Stimulated activated CD4-positive, alpha-beta T cell treated with anti-CD3 and anti-CD28 coated beads, Interleukin-1b, Interleukin-23, amount 100 ng/mL, for 1 hour (primary cell): ENCODE measurements at regions not wholly inside any gene's neighbourhood (a gene's known extent, or its start where the extent isn't known, plus 50 kb on each side); places are given as distances from the start of the nearest gene placed in this dataset.

Source experiments
- DNase-seq, 2 donors: peaks; one replicate each; pipeline ENCODE4 v3.0.0-alpha.2; 2020; ENCODE audit warnings: low read depth in 2 of 2

DNA sequence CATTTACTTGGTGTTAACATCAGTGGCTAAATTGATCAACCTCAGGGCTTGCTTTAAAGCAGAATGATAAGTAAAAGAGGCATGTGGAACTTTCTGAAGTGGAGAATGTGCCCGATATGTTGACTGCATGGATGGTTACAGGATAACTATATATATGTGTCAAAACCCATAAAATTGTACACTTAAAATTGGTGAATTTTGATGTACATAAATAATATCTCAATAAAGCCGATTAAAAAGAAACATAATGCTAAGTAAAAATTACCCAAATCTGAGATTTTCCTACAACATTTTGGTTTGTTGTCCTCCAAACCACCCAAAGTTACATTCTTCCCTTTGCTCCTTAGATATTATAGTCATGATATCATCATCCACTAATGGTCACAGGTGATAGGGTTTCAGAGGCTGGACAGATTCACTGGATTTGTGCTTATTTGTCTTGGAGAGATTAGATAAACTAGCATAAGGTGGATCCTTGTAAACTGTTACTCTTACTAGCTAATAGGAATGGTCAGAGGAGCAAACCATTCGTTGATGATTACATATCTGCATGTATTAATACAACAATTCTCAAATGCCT, 119.7 kb upstream of the RPS23 start:
- no peak for DNase-seq

DNA sequence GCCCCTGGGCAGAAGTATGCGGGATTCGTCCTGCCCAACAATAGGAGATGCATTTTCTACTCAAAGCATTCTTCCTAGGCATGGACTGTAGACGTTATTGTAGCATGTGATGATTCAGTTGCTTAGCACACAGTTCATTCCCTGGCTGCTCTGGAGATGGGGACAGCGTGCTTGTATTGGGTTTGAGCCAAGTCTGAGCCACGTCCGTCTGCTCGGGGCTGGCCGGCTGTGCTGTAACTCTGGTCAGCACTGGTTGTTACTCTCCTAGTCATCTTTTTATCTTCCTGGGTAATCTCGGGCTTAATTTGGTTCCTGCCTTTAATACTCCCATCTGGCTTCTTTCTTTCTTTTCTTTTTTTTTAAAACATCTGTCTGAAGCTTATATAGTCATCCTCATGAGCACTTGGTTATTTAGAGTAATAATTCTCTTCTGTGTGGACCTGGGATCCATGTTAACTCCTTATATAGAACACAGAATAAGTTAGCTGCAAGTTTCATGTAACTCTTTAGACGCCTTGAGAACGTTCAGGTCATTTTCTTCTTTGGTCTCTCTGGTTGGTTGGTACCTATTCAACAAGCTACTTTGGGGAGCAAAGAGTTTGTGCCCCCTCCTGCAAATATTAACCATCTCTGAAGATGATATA, 118.8 kb upstream of the RPS23 start:
- DNase-seq: no peak

DNA sequence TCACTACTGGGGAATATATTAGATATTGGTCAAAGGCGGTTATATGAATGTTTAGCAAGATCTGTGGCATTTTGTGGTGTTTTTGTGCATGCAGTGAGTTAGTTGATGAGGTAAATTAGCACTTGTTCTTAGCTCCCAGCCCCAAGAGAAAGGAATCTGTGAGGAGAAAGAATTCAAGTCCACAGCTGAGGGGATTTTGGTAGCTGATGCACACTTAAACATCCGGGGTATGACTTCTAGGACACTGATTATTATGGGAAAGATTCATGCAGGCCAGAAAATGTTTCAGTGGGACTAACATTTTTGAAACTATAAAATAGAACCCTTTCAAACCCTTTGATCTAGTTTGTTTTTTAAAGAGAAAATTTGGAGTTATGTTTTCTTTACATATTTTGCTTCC, 118.2 kb upstream of the RPS23 start:
- DNase-seq: no peak

DNA sequence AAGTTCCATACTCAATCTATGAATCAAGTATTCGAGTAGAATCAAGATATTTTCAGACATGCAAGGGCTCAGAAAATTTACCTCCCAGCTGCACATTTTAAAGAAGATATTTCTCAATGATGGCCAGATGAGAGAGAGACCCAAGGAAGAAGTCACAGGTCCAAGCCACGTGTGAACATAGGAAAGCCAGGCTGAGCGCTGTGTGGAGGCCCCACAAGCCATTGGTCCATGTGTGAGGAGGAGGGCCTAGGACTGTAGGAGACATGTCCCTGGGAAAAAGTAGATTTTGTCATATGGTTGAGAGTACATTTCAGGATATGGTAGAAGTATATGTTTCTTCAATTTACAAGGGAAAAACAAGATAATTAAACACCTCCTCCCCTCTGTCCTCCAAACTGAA, 115.8 kb upstream of the RPS23 start:
- no peak for DNase-seq

DNA sequence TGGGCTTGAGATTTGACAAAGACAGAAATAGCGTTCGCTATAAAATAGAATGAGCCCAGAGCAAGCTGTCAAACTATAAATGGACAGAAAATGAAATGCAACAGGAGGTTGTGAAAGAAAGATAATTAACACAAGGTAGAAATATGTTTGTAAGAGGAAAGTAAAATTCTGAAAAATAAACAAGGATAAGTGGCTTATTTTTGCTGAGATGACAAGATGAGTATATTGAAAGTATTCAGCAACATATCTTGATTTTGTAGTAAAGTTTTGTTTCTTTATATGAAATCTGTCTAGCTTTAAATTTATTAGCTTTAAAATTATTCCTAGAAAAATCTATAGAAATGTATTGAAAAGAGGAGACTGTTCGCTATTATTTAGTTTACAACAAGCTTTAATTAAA, 111.9 kb upstream of the RPS23 start:
- DNase-seq: no peak

DNA sequence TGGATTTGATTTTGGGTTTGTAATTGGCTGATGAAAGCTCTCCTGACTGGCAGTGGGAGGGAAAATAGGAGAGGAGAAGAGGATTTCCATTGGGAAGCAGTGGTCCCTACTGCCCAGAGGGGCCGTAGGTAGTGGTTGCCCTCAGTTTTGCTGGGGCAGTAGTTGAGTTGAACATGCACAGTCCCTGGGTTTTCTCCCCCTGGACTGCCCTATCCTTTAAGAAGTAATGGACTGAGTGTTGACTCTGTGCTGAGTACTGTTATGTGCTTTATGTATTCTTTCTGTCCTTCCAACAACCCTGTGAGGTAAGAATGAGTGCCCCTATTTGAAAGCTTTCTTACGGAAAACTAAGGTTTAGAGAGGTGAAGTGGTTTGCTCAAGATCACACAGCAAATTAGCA, 111.2 kb upstream of the RPS23 start:
- no peak for DNase-seq

DNA sequence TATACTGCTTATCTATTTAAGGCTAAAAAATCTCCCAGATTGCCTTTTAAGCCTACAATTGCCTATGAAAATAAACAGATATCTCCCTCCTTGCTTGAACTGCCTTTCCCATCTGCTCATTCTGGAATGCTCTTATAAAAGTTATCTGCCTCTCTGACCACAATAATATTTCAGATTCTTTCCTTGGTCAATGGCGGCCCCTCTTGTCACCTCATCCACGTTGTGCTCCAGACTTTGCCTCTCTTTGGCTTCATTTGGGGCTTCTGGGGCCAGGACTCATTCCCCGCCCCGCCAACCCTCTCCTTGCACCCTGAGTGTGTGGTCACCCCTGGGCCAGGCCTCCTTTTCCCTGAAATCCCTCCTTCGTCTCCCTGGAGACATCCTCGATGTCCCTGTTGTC, 110.0 kb upstream of the RPS23 start:
- no peak for DNase-seq

DNA sequence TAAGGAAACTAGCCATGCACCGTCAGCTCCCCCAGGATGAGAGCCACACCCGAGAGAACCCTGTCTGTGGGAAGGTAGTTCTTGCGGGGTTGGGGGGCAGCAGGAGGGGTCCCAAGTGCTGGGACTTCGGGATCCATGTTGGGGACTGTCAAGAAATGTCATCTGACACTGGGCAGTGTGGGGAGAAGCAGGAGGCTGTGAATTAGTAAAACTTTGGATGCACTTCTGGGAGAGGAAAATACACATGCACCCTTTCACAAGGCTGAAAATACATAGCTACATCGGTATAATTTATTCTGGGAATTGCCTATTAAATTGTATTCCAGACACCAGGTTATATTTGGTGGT, 109.6 kb upstream of the RPS23 start:
- DNase-seq: no peak

DNA sequence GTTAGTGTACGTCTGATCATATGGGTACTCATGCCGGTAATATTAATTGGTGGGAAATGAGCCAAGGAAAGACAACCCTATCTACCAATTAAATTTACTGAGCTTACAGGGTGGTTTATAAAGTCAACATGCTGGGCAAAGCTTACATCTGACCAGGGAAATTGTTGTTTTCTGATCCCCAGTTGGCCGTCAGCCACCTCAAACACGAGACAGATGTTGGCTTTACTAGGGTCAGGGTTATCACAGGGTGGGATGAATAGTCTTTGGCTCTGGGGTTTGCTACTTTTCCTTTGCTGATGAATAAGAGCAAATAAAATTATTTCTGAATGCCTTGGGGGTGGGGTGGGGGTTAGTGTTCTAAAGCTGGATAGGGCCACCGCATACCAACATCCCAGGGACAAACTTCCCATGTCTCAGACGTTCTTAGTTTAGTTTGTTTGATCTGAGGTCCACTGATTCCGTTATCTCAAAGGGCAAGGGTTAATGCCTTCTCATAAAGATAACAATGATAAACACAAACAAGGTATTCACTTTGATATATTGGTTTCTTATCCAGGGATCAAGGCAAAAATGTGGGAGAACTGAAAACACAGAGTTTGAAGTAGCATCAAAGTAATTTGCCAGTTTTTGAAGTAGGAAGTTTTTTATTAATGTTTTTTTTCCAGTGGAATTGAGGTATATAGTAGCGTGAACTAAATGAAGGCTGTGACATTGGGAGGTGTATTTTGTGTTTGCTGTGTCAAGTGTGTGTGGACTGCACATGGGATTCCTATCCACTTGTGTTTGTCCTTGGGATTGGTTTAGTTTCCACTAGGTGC, 109.1 kb upstream of the RPS23 start:
- DNase-seq: no peak

DNA sequence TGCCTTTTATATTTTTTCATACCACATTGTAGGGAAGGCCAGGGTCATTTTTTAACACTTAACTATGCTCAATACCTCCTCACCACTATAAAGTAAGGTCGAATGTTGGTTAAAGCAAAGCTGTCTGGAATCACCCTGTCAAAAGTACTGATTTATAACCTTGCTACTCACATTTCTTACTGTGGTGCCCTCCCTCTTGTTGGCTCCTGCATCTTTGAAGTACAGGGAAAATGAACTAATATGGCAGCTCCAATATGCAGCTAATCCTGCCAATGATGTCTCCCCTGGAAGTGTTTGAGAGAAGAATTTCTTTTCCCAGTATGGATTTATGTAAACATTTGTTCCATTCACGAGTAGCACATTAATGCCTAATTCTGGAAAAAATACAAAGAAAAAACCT, 108.4 kb upstream of the RPS23 start:
- DNase-seq: no peak

DNA sequence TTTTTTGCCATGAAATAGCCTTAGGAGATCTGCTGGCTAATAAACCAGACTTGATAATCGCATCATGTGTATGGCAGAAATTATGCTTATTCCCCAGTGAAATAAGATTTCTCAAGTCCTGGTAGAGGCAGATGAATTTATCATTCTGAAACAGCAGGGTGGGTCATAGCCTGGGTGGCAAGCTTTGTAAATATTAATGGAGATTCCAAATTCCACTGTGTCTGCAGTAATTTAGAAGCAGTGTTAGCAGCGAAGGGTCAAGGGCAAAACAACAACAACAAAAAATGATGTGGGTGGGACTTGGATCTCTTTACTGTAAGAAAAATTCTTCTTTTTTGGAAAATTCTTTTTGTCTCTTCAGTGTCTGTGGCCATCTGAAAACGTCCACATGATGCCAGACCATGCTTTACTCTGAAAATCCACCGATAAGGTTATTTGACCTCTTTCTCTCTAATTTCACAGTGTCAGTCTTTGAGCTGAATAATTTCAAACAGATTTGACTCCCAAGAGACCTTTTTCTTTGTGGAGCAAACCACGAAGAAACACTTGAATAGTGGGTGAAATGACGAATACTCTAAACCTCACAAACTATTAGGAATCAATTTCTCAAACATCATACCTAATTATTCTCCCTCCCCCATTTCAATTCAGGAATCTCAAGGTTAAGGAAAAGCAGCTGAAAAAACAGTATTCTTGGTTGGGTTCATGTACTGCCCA, 106.0 kb upstream of the RPS23 start:
- DNase-seq: no peak

DNA sequence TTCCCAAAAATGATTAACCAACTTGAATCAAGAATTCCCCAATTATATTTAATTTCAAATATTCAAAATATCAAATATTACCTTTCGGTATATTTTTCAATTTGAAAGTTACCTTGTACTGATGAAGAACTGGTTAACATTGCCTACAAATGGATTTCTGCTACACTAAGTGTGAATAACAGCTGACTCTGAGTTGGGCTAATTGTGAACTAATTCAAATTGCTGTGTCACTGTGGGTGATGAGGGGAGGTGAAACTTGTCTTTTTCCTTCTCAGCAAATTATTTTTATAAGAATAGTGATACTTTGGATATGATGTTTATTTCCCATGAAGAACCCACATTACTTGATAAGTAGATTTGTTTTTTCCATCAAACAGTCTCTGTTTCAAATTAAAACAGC, 103.4 kb upstream of the RPS23 start:
- no peak for DNase-seq

DNA sequence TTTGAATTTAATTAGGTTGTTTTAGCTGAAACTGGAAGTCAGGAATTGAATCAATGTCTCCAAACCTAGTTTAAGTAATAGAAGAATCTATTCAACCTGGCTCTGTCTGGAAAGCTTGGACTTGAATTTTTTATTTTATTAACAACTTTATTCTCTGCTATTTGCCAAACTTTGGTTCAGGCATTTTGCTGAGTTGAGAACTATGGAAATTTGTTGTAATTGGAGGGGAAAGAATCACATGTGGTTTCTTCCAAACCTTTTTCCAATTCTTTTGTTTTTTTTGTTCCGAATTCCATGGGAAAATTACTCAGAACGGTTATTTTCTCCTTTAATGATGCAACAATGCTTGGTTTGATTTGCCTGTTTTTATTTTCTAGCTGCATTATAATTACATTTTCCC, 98.2 kb upstream of the RPS23 start:
- no peak for DNase-seq

DNA sequence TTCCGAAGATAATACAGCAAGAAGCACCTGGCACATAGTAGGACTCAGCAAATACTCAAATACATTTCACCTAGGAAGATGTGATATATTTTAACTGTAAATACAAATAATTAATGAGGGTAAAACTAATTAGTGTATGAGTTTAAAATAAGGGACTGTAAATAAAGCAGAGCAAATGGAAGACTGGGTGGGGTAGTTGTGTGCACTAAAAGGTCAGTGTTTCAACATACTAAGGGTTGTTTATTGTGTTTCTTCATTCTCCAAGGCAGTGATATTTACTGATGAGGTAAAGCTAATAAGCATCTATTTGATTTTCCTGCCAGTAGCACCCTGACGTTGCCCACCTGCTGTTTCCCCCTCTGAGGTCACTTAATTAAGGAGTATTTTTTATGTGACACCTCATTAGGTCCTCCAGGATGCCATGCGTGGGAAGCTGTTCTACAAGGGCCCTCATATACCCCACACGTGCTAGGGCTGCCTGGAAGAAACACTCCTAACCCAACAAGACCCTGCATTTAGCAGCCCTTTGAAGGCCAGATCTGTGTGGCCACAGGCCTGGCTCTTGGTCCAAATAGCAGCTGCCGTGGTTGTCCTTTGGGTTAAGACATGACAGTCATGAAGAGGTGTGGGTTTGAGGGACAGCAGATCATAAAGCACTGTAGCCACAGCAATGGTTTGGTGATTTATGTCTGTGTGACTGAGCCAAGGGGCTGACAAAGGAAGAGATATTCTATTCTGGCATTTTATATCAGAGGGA, 97.5 kb upstream of the RPS23 start:
- no peak for DNase-seq

DNA sequence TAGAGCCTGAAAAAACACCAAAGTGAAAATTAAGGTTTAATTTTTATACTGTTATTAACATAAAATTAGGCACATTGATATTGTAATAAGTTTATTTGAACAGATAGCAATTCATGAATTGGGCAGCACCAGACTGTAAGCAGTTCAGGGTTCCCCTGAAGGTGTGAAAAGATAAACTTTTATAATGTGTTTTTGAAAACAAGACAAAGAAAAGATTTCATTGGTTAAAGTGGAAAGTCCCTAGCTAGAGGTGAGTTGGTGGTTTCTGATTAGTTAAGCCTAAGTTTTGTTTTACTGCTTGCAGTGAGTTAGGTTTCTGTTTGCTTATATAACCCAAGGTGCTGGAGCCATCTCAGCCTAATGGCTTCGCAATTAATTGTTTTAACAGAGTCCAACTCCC, 96.5 kb upstream of the RPS23 start:
- no peak for DNase-seq

DNA sequence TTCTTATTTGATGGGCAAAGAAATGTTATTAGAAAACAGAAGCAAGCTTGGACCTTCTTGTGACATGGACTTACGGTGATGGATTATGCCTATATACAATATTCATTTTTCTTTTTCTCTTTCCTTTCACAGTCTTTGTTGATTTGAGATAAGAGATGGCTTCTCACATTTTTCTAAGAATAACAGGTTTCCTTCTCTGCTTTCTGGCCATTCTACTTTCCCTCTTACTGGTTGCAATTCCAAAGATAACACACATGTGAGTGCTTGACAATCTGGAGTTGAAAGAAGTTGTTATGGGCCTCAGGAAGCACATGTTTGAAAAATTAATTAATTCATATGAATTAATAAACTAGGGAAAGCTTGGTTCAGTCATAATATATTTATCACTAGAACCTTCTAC, 89.8 kb upstream of the RPS23 start:
- no peak for DNase-seq

DNA sequence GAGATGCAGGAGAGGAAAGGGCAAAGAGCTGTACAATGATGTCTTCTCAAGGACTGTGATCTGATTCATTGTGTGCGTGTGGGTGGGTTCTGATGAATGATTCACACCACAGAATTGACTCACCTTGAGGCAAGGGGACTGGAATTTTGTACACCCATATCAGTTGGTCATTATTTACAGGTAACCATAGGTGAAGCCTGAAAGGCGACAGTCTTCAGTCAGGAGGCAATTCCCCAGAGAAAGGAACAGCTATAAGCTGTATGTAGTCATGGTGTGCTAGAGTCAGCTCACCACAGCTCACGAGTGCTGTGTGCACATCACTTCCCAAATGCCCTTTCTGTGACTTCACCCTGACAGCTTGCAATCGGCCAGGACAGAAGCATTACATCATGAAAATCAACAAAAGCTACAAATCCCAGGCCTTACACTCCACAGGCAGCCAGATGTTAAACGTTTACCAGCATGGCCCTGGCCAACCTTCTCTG, 87.6 kb upstream of the RPS23 start:
- no peak for DNase-seq

DNA sequence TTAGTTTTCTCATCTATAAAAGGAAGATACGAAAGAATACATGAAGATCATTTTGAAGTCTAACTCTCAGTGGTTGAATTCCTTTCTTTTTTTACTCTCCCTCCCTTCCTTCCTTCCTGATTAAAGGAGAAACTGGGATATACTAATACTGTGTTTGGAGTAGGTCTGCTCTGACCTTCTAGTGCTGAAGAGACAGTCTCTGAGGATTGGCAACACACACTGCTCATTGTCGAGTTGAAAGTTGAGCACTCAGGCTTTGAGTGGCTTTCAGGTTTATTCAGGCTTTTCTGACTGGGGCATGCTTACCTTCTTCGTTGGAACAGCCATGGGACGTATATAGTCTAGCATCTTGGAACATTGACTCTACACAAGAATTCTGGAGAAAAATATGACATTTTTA, 86.9 kb upstream of the RPS23 start:
- no peak for DNase-seq

DNA sequence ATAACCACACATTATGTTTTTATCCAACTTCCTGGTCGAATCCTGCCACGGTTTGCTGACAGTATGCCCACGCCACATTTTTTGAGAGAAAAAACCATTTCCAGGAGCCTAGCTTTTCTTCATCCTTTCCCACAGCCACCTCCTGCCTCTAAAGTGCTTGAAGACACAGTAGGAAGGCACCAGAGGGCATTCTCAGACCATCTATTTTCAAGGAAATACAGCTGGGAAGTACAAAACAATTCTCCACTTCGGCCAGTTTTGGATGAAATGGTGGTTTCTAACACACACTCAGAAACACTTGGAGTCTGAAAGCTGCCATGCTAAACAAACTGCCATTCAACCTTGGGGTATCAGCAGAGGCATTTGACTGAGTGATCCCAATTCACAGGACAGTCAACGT, 86.3 kb upstream of the RPS23 start:
- no peak for DNase-seq

DNA sequence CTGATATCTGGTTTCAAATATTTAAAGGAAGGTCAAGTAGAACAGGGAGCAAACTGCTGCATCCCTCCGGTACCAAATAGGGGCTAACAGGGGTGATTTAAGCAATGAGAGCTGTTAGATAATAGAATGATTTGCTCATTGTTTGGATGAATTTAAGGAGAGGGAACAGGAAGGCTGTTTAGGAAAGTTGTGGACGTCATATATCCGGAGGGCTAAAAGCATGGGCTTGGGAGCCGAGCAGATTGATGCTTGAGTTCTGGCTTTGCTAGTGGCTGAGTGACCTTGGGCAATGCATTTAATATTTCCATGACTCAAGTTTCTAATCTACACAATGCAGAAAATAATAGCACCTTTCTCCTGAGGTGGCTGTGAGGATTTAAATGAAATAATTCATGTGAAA, 85.4 kb upstream of the RPS23 start:
- DNase-seq: no peak

DNA sequence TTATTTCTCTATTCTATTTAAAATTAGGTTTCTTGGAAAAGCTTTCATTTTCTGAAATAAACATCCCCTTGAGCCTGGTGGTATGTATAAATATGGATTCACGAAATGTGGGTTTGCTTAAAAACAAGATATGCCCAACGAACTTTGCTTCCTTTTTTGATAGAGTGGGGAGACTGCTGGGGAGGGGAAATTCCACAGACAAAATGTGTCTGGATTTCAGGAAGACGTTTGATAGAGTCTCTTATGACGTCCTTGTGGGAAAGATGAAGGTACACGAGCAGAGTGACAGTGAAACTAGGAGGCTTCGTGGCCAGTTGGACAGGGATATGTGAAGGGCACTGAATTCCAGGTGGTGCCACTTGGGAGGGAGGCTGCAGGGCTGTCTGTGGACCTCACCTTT, 84.5 kb upstream of the RPS23 start:
- no peak for DNase-seq

DNA sequence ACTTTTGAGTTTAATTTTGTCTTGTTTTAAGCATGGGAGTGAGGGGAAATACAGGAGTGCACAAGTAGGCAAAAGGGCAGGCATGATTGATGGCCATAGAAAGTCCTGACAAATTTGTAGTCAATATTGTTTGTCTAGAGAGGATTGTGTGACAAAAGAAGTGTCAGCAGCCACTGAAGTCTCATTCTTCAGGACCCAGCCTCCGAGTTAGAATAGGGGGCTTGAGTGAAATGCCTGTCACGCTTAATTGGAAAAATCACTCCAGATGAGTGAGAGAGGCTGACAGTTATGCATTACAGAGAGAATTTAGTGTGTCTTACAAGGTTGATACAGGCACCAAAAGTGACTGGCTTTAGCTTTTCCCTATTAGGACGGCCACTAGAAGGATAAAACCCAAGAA, 81.9 kb upstream of the RPS23 start:
- DNase-seq: no peak
